ENCODE measurements at regions not wholly inside any gene's neighbourhood (a gene's known extent, or its start where the extent isn't known, plus 50 kb on each side); places are given as distances from the start of the nearest gene placed in this dataset.

DNA sequence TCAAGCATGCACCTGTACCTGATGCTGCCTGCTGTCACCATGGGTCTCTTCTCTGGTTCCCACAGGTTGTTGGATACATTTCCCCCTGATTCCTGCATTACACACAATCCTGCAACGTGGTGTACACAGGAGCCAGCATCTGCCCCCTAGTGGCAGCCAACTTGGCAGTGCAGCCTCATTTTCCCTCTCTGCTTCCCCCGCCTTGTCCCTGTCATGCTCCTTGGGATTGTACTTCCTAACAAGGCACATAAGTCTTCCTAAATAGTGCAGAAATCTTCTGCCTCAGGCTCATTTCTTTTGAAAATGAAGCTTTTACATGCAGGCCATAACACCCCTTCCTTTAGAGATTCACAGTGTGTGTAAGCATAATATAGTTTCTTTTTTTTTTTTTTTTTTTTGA, 387.5 kb downstream of the CCSER2 start:
- Histone ChIP-seq H3K9ac (ENCODE audit: low read depth, low read length, poor library complexity, severe bottlenecking) (no peak overlapping the region), H3K9me2 (replicated peaks; ENCODE audit: low read depth, low read length) (no peaks in the 10 kb centered on the region), H3F3A (ENCODE audit: low read depth) (no peaks in the 10 kb centered on the region), H4K20me1 (ENCODE audit: insufficient read depth, low read length, poor library complexity, severe bottlenecking) (no peaks in the 10 kb centered on the region), H3K9me3 (ENCODE audit: insufficient read depth, low read depth, low read length) (no peaks in the 10 kb centered on the region), H3K4me3 (ENCODE audit: low read length, poor library complexity, severe bottlenecking) (no peak overlapping the region), H3K79me2 (ENCODE audit: insufficient read depth, low read length) (no peaks in the 10 kb centered on the region), H2AFZ (ENCODE audit: low read length) (no peak overlapping the region), H3K4me1 (ENCODE audit: insufficient read depth, low read length, poor library complexity, severe bottlenecking) (no peaks in the 10 kb centered on the region), H3K27me3 (ENCODE audit: insufficient read depth, low read length, poor library complexity, severe bottlenecking) (no peaks in the 10 kb centered on the region), H3K4me2 (ENCODE audit: low read depth, low read length, poor library complexity, severe bottlenecking) (no peak overlapping the region), H3K36me3 (ENCODE audit: insufficient read depth, low read length) (no peaks in the 10 kb centered on the region)
- TF ChIP-seq CTCF (conservative IDR thresholded peaks at IDR 0.05; ENCODE audit: low read length) (peak; percentile 83), EZH2phosphoT487 (IDR thresholded peaks at IDR 0.05; ENCODE audit: borderline replicate concordance) (no peak)

DNA sequence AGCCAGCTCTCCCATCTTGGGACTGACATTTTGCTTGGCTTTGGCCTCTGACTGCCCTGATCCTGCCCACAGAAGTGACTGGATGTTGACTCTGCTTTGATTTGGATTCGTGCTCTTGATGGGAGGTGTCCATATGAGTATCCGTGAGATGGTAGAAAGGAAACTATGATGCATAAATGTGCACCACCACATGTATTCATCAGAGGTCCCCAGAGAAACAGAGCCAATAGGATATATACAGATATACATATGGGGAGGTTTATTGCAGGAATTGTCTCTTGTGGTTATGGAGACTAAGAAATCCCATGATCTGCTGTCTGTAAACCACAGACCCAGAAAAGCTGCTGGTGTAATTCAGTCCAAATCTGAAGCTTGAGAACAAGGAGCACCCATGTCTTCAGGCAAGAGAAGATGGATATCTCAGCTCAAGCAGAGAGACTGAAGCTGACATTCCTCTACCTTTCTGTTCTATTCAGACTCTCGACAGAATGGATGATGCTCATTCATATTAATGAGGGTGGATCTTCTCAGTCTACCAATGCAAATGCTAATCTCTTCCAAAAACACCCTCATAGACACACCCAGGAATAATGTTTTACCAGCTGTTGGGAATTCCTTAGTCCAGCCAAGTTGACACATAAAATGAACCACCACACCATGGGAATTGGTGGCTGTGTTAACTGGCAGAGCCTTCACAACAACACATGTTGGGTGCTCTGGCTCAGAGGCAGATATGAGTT, 390.7 kb downstream of the CCSER2 start:
- no peak overlapping the region for H3K4me2 ChIP-seq (ENCODE audit: low read depth, low read length, poor library complexity, severe bottlenecking)
- H2AFZ ChIP-seq (ENCODE audit: low read length): no peak overlapping the region
- H3K79me2 ChIP-seq (ENCODE audit: insufficient read depth, low read length): no peaks in the 10 kb centered on the region
- no peaks in the 10 kb centered on the region for H3K9me2 ChIP-seq (replicated peaks; ENCODE audit: low read depth, low read length)
- no peak overlapping the region for H3K4me3 ChIP-seq (ENCODE audit: low read length, poor library complexity, severe bottlenecking)
- no peaks in the 10 kb centered on the region for H3K36me3 ChIP-seq (ENCODE audit: insufficient read depth, low read length)
- no peaks in the 10 kb centered on the region for H3K4me1 ChIP-seq (ENCODE audit: insufficient read depth, low read length, poor library complexity, severe bottlenecking)
- H3K9ac ChIP-seq (ENCODE audit: low read depth, low read length, poor library complexity, severe bottlenecking): no peak overlapping the region
- H3F3A ChIP-seq (ENCODE audit: low read depth): no peaks in the 10 kb centered on the region
- H3K9me3 ChIP-seq (ENCODE audit: insufficient read depth, low read depth, low read length): no peaks in the 10 kb centered on the region
- TF ChIP-seq CTCF (conservative IDR thresholded peaks at IDR 0.05; ENCODE audit: low read length) (no peak), EZH2phosphoT487 (IDR thresholded peaks at IDR 0.05; ENCODE audit: borderline replicate concordance) (no peak)
- H4K20me1 ChIP-seq (ENCODE audit: insufficient read depth, low read length, poor library complexity, severe bottlenecking): no peaks in the 10 kb centered on the region
- H3K27me3 ChIP-seq (ENCODE audit: insufficient read depth, low read length, poor library complexity, severe bottlenecking): no peaks in the 10 kb centered on the region

DNA sequence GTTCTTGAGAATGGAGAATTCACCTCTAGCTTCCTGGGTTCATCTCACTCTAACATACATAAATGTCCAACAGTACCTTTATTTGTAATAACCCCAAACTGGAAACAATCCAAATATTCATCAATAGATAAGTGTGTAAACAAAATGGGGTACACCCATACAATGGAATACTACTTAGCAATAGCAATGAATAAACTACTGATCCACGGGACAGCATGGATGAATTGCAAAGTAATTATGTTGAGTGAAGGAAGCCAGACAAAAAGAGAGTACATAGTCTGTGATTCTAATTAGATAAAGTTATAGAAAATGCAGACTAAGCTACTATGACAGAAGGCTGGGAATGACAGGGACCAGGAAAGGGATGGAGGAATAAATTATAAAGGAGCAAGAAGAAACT, 391.3 kb downstream of the CCSER2 start:
- Histone ChIP-seq H3K9me3 (ENCODE audit: insufficient read depth, low read depth, low read length) (no peaks in the 10 kb centered on the region), H2AFZ (ENCODE audit: low read length) (no peak overlapping the region), H3F3A (ENCODE audit: low read depth) (no peaks in the 10 kb centered on the region), H3K27me3 (ENCODE audit: insufficient read depth, low read length, poor library complexity, severe bottlenecking) (no peaks in the 10 kb centered on the region), H4K20me1 (ENCODE audit: insufficient read depth, low read length, poor library complexity, severe bottlenecking) (no peaks in the 10 kb centered on the region), H3K9ac (ENCODE audit: low read depth, low read length, poor library complexity, severe bottlenecking) (no peak overlapping the region), H3K4me3 (ENCODE audit: low read length, poor library complexity, severe bottlenecking) (no peak overlapping the region), H3K4me1 (ENCODE audit: insufficient read depth, low read length, poor library complexity, severe bottlenecking) (no peaks in the 10 kb centered on the region), H3K36me3 (ENCODE audit: insufficient read depth, low read length) (no peaks in the 10 kb centered on the region), H3K79me2 (ENCODE audit: insufficient read depth, low read length) (no peaks in the 10 kb centered on the region), H3K4me2 (ENCODE audit: low read depth, low read length, poor library complexity, severe bottlenecking) (no peak overlapping the region), H3K9me2 (replicated peaks; ENCODE audit: low read depth, low read length) (no peaks in the 10 kb centered on the region)
- TF ChIP-seq EZH2phosphoT487 (IDR thresholded peaks at IDR 0.05; ENCODE audit: borderline replicate concordance): no peak
- no peak for TF ChIP-seq CTCF (conservative IDR thresholded peaks at IDR 0.05; ENCODE audit: low read length)

Measured in Loucy (cell line).